ENCODE measurements at regions not wholly inside any gene's neighbourhood (a gene's known extent, or its start where the extent isn't known, plus 50 kb on each side); places are given as distances from the start of the nearest gene placed in this dataset.
A peak's percentile ranks its signal among the peaks of the same experiment; 100 is the strongest.

- Histone ChIP-seq H3K4me3 (ENCODE audit: low read depth, low read length) (no peak overlapping the region), H3K9me3 (ENCODE audit: control insufficient read depth, insufficient read depth, low read length) (no peaks in the 10 kb centered on the region), H3K4me1 (ENCODE audit: control insufficient read depth, insufficient read depth, low read length) (no peaks in the 10 kb centered on the region), H3K36me3 (ENCODE audit: control insufficient read depth, insufficient read depth, low read length) (no peaks in the 10 kb centered on the region), H3K27ac (ENCODE audit: low read depth, low read length) (no peak overlapping the region), H3K27me3 (ENCODE audit: control insufficient read depth, insufficient read depth, low read length) (no peaks in the 10 kb centered on the region)
- 86% methylated on average over 4 of the region's 5 CpGs for WGBS (ENCODE audit: insufficient coverage)
- no peak for DNase-seq (ENCODE audit: low read depth in 4 of 6, low spot score in 6 of 6)
Measured at GRCh38 chr2:147389218-147389617, 455.6 kb upstream of the ACVR2A start.

GRCh38 chr2:147388217-147388616 lies 456.6 kb upstream of the ACVR2A start:
- H3K27ac ChIP-seq (ENCODE audit: low read depth, low read length) = no peak overlapping the region
- no peaks in the 10 kb centered on the region for H3K36me3 ChIP-seq (ENCODE audit: control insufficient read depth, insufficient read depth, low read length)
- no CpG with 5 or more reads among the region's 2 CpGs for whole genome bisulfite sequencing (ENCODE audit: insufficient coverage)
- H3K27me3 ChIP-seq (ENCODE audit: control insufficient read depth, insufficient read depth, low read length) = no peaks in the 10 kb centered on the region
- no peak overlapping the region for H3K4me3 ChIP-seq (ENCODE audit: low read depth, low read length)
- no peaks in the 10 kb centered on the region for H3K9me3 ChIP-seq (ENCODE audit: control insufficient read depth, insufficient read depth, low read length)
- DNase-seq (ENCODE audit: low read depth in 4 of 6, low spot score in 6 of 6) = no peak
- no peaks in the 10 kb centered on the region for H3K4me1 ChIP-seq (ENCODE audit: control insufficient read depth, insufficient read depth, low read length)

GRCh38 chr2:147386284-147386683 lies 458.5 kb upstream of the ACVR2A start:
- DNase-seq (ENCODE audit: low read depth in 4 of 6, low spot score in 6 of 6) = no peak
- WGBS (ENCODE audit: insufficient coverage) = 67% methylated on average over 1 of the region's 3 CpGs
- Histone ChIP-seq H3K27me3 (ENCODE audit: control insufficient read depth, insufficient read depth, low read length) (no peaks in the 10 kb centered on the region), H3K4me3 (ENCODE audit: low read depth, low read length) (no peak overlapping the region), H3K36me3 (ENCODE audit: control insufficient read depth, insufficient read depth, low read length) (no peaks in the 10 kb centered on the region), H3K4me1 (ENCODE audit: control insufficient read depth, insufficient read depth, low read length) (no peaks in the 10 kb centered on the region), H3K9me3 (ENCODE audit: control insufficient read depth, insufficient read depth, low read length) (no peaks in the 10 kb centered on the region), H3K27ac (ENCODE audit: low read depth, low read length) (no peak overlapping the region)

DNA sequence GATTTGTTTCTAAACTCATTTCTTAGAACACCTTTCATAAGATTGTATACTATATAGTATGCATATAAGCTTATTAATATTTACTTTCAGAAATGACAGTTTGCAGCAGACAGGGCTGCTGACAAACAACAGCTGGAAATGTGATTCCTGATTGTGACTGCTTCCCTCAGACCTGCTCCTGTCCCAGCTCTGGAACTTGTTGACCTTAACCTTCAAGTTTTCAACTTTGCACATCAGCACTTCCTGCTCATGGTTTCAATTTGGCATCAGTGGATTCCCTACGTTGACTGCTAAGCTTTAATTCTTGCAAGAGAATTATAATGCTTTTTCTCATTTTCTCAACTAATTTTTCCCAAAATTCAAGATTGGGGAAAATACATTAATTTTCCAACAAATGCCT lies 459.2 kb upstream of the ACVR2A start:
- no peaks in the 10 kb centered on the region for H3K27me3 ChIP-seq (ENCODE audit: control insufficient read depth, insufficient read depth, low read length)
- H3K4me1 ChIP-seq (ENCODE audit: control insufficient read depth, insufficient read depth, low read length) = no peaks in the 10 kb centered on the region
- DNase-seq (ENCODE audit: low read depth in 4 of 6, low spot score in 6 of 6) = no peak
- no peaks in the 10 kb centered on the region for H3K9me3 ChIP-seq (ENCODE audit: control insufficient read depth, insufficient read depth, low read length)
- no peaks in the 10 kb centered on the region for H3K36me3 ChIP-seq (ENCODE audit: control insufficient read depth, insufficient read depth, low read length)
- no peak overlapping the region for H3K27ac ChIP-seq (ENCODE audit: low read depth, low read length)
- WGBS (ENCODE audit: insufficient coverage) = no CpG with 5 or more reads among the region's 1 CpG
- H3K4me3 ChIP-seq (ENCODE audit: low read depth, low read length) = no peak overlapping the region

GRCh38 chr2:147384659-147385058 lies 460.2 kb upstream of the ACVR2A start:
- no CpG with 5 or more reads among the region's 2 CpGs for WGBS (ENCODE audit: insufficient coverage)
- Histone ChIP-seq H3K27me3 (ENCODE audit: control insufficient read depth, insufficient read depth, low read length) (no peaks in the 10 kb centered on the region), H3K4me1 (ENCODE audit: control insufficient read depth, insufficient read depth, low read length) (no peaks in the 10 kb centered on the region), H3K4me3 (ENCODE audit: low read depth, low read length) (no peak overlapping the region), H3K36me3 (ENCODE audit: control insufficient read depth, insufficient read depth, low read length) (no peaks in the 10 kb centered on the region), H3K9me3 (ENCODE audit: control insufficient read depth, insufficient read depth, low read length) (no peaks in the 10 kb centered on the region), H3K27ac (ENCODE audit: low read depth, low read length) (no peak overlapping the region)
- no peak for DNase-seq (ENCODE audit: low read depth in 4 of 6, low spot score in 6 of 6)

- H3K4me1 ChIP-seq (ENCODE audit: control insufficient read depth, insufficient read depth, low read length) = no peaks in the 10 kb centered on the region
- no peaks in the 10 kb centered on the region for H3K9me3 ChIP-seq (ENCODE audit: control insufficient read depth, insufficient read depth, low read length)
- peak in 1 of 6 donors; percentile 12 for DNase-seq (ENCODE audit: low read depth in 4 of 6, low spot score in 6 of 6)
- no peak overlapping the region for H3K4me3 ChIP-seq (ENCODE audit: low read depth, low read length)
- H3K27me3 ChIP-seq (ENCODE audit: control insufficient read depth, insufficient read depth, low read length) = no peaks in the 10 kb centered on the region
- H3K27ac ChIP-seq (ENCODE audit: low read depth, low read length) = no peak overlapping the region
- WGBS (ENCODE audit: insufficient coverage) = 43% methylated on average over 3 of the region's 3 CpGs
- no peaks in the 10 kb centered on the region for H3K36me3 ChIP-seq (ENCODE audit: control insufficient read depth, insufficient read depth, low read length)
Measured at GRCh38 chr2:147382322-147382948, 462.4 kb upstream of the ACVR2A start.

- Histone ChIP-seq H3K36me3 (ENCODE audit: control insufficient read depth, insufficient read depth, low read length) (no peaks in the 10 kb centered on the region), H3K27ac (ENCODE audit: low read depth, low read length) (no peak overlapping the region), H3K4me1 (ENCODE audit: control insufficient read depth, insufficient read depth, low read length) (no peaks in the 10 kb centered on the region), H3K4me3 (ENCODE audit: low read depth, low read length) (no peak overlapping the region), H3K27me3 (ENCODE audit: control insufficient read depth, insufficient read depth, low read length) (no peaks in the 10 kb centered on the region), H3K9me3 (ENCODE audit: control insufficient read depth, insufficient read depth, low read length) (no peaks in the 10 kb centered on the region)
- no peak for DNase-seq (ENCODE audit: low read depth in 4 of 6, low spot score in 6 of 6)
- 100% methylated on average over 1 of the region's 1 CpG for WGBS (ENCODE audit: insufficient coverage)
Measured at GRCh38 chr2:147378403-147378802, 466.4 kb upstream of the ACVR2A start.

- DNase-seq (ENCODE audit: low read depth in 4 of 6, low spot score in 6 of 6) = no peak
- H3K4me3 ChIP-seq (ENCODE audit: low read depth, low read length) = no peak overlapping the region
- no peaks in the 10 kb centered on the region for H3K4me1 ChIP-seq (ENCODE audit: control insufficient read depth, insufficient read depth, low read length)
- no peak overlapping the region for H3K27ac ChIP-seq (ENCODE audit: low read depth, low read length)
- no peaks in the 10 kb centered on the region for H3K36me3 ChIP-seq (ENCODE audit: control insufficient read depth, insufficient read depth, low read length)
- H3K27me3 ChIP-seq (ENCODE audit: control insufficient read depth, insufficient read depth, low read length) = no peaks in the 10 kb centered on the region
- no CpG with 5 or more reads among the region's 1 CpG for WGBS (ENCODE audit: insufficient coverage)
- H3K9me3 ChIP-seq (ENCODE audit: control insufficient read depth, insufficient read depth, low read length) = peaks cover 2% of the 10 kb centered on the region
Measured at GRCh38 chr2:147375073-147375472, 469.8 kb upstream of the ACVR2A start.

DNA sequence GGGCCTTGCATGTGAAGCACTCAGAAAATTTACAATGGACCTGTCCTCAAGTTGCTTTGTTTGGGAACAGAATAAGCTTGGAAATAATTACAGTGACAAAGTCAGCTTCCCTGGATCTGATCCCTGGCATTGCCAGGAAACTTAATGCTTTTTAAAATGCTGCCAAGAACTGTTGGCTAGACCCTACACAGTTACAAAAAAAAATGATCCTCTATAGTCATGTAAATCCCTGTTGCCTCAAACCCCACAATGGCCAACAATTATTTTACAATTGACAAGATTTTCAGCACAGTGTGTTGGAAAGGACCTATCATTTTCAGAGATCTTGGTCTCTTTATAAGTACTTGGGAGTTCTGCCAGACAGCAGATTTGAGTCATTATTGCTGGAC lies 470.4 kb upstream of the ACVR2A start:
- H3K27ac ChIP-seq (ENCODE audit: low read depth, low read length) = no peak overlapping the region
- peak in 4 of 6 donors; percentile 24 to 83 (median 56) for DNase-seq (ENCODE audit: low read depth in 4 of 6, low spot score in 6 of 6)

GRCh38 chr2:147373800-147374422 lies 470.9 kb upstream of the ACVR2A start:
- no peak for DNase-seq (ENCODE audit: low read depth in 4 of 6, low spot score in 6 of 6)
- Histone ChIP-seq H3K27me3 (ENCODE audit: control insufficient read depth, insufficient read depth, low read length) (no peaks in the 10 kb centered on the region), H3K36me3 (ENCODE audit: control insufficient read depth, insufficient read depth, low read length) (no peaks in the 10 kb centered on the region), H3K9me3 (ENCODE audit: control insufficient read depth, insufficient read depth, low read length) (peaks cover 3% of the 10 kb centered on the region), H3K27ac (ENCODE audit: low read depth, low read length) (no peak overlapping the region), H3K4me3 (ENCODE audit: low read depth, low read length) (no peak overlapping the region), H3K4me1 (ENCODE audit: control insufficient read depth, insufficient read depth, low read length) (no peaks in the 10 kb centered on the region)
- 60% methylated on average over 2 of the region's 3 CpGs for WGBS (ENCODE audit: insufficient coverage)

More for the DNA sequence above, 470.4 kb upstream of the ACVR2A start:
- no peaks in the 10 kb centered on the region for H3K36me3 ChIP-seq (ENCODE audit: control insufficient read depth, insufficient read depth, low read length)
- no peaks in the 10 kb centered on the region for H3K27me3 ChIP-seq (ENCODE audit: control insufficient read depth, insufficient read depth, low read length)
- H3K4me3 ChIP-seq (ENCODE audit: low read depth, low read length) = no peak overlapping the region
- peaks cover 3% of the 10 kb centered on the region for H3K9me3 ChIP-seq (ENCODE audit: control insufficient read depth, insufficient read depth, low read length)
- no peaks in the 10 kb centered on the region for H3K4me1 ChIP-seq (ENCODE audit: control insufficient read depth, insufficient read depth, low read length)
